HEK293 (cell line): ENCODE measurements at regions not wholly inside any gene's neighbourhood (a gene's known extent, or its start where the extent isn't known, plus 50 kb on each side); places are given as distances from the start of the nearest gene placed in this dataset.

Experiments
- CTCF ChIA-PET: fragments of 350-600 bp; formaldehyde crosslinking; extraction: SDS; loops from one replicate; lab custom pipeline; 2021; ENCODE audit warnings: antibody characterized with exemption; lab: Yijun Ruan, JAX
- POLR2A ChIA-PET: fragments of 300-600 bp; formaldehyde crosslinking; extraction: SDS; loops from one replicate; lab custom pipeline; 2020; ENCODE audit warnings: antibody characterized with exemption, inconsistent platforms; lab: Yijun Ruan, JAX
- H3K27ac ChIP-seq: fragments of 200-500 bp; sonication (Bioruptor generic); 2 replicates; pipeline ENCODE4 v1.5.1; 2014; ENCODE audit warnings: low read depth, low read length, control low read depth, inconsistent platforms; ENCODE audit errors: extremely low read depth
- H3K36me3 ChIP-seq, 2 experiments: fragments of 200-500 bp in 1 of 2; sonication (Bioruptor generic) in 1 of 2; 1 replicate in 1 of 2; 2 replicates in 1 of 2; pipeline ENCODE4 v1.5.1; 2014 to 2017; ENCODE audit warnings: inconsistent platforms in 2 of 2, low read length in 2 of 2; ENCODE audit not compliant: control insufficient read depth in 2 of 2, insufficient read depth in 1 of 2
- H3K4me1 ChIP-seq: fragments of 200-500 bp; sonication (Bioruptor generic); 2 replicates; pipeline ENCODE4 v1.5.1; 2014; ENCODE audit warnings: mild to moderate bottlenecking, low read length, inconsistent platforms; ENCODE audit not compliant: control insufficient read depth, insufficient read depth
- H3K4me3 ChIP-seq: 2 replicates; pipeline ENCODE4 v1.5.1; 2011; ENCODE audit warnings: low read depth, mild to moderate bottlenecking, control low read depth, low read length, moderate library complexity
- H3K9me3 ChIP-seq: fragments of 200-500 bp; sonication (Bioruptor generic); 2 replicates; pipeline ENCODE4 v1.5.1; 2014; ENCODE audit warnings: low read depth, low read length, inconsistent platforms; ENCODE audit not compliant: control insufficient read depth, insufficient read depth
- EGR2 ChIP-seq: fragments of 450-650 bp; formaldehyde crosslinking; IDR thresholded peaks from 2 replicates; pipeline ENCODE4 v1.5.1; 2016; ENCODE audit warnings: low read depth, missing biosample characterization, missing genetic modification characterization
- KLF8 ChIP-seq: fragments of 450-650 bp; formaldehyde crosslinking; IDR thresholded peaks from 2 replicates; pipeline ENCODE4 v1.5.1; 2016; ENCODE audit warnings: missing biosample characterization, missing genetic modification characterization
- KLF9 ChIP-seq: fragments of 450-650 bp; formaldehyde crosslinking; IDR thresholded peaks from 2 replicates; pipeline ENCODE4 v1.5.1; 2016; ENCODE audit warnings: missing biosample characterization, missing genetic modification characterization, low read depth
- PRDM1 ChIP-seq: fragments of 450-650 bp; formaldehyde crosslinking; IDR thresholded peaks from 2 replicates; pipeline ENCODE4; 2016; ENCODE audit warnings: missing biosample characterization, missing genetic modification characterization
- SALL2 ChIP-seq: fragments of 450-650 bp; formaldehyde crosslinking; IDR thresholded peaks from 2 replicates; pipeline ENCODE4 v1.5.0; 2017; ENCODE audit warnings: missing biosample characterization, mild to moderate bottlenecking, missing genetic modification characterization, borderline replicate concordance
- WT1 ChIP-seq: fragments of 450-650 bp; formaldehyde crosslinking; IDR thresholded peaks from 2 replicates; pipeline ENCODE4 v1.5.1; 2016; ENCODE audit warnings: missing biosample characterization, missing genetic modification characterization
- YY2 ChIP-seq: fragments of 450-650 bp; formaldehyde crosslinking; IDR thresholded peaks from 2 replicates; pipeline ENCODE4 v1.5.1; 2016; ENCODE audit warnings: missing biosample characterization, missing genetic modification characterization
- ZBTB1 ChIP-seq: fragments of 450-650 bp; formaldehyde crosslinking; IDR thresholded peaks from 2 replicates; pipeline ENCODE4 v1.5.1; 2016; ENCODE audit warnings: missing biosample characterization, missing genetic modification characterization
- ZNF19 ChIP-seq: fragments of 450-650 bp; formaldehyde crosslinking; IDR thresholded peaks from 2 replicates; pipeline ENCODE4; 2016; ENCODE audit warnings: missing biosample characterization, missing genetic modification characterization, low read depth
- ZNF221 ChIP-seq: fragments of 450-650 bp; formaldehyde crosslinking; IDR thresholded peaks from 2 replicates; pipeline ENCODE4 v1.5.1; 2017; ENCODE audit warnings: missing biosample characterization, missing genetic modification characterization, borderline replicate concordance
- ZNF280D ChIP-seq: fragments of 450-650 bp; formaldehyde crosslinking; IDR thresholded peaks from 2 replicates; pipeline ENCODE4 v1.5.1; 2016; ENCODE audit warnings: missing biosample characterization, missing genetic modification characterization
- ZNF302 ChIP-seq: fragments of 450-650 bp; formaldehyde crosslinking; IDR thresholded peaks from 2 replicates; pipeline ENCODE4 v1.5.1; 2016; ENCODE audit warnings: missing biosample characterization, missing genetic modification characterization, low read depth
- ZNF366 ChIP-seq: fragments of 450-650 bp; formaldehyde crosslinking; conservative IDR thresholded peaks from 2 replicates; pipeline ENCODE4 v1.5.1; 2016; ENCODE audit warnings: missing biosample characterization, missing genetic modification characterization
- ZNF423 ChIP-seq: fragments of 450-650 bp; formaldehyde crosslinking; IDR thresholded peaks from 2 replicates; pipeline ENCODE4 v1.5.1; 2016; ENCODE audit warnings: missing biosample characterization, missing genetic modification characterization
- ZNF530 ChIP-seq: fragments of 450-650 bp; formaldehyde crosslinking; IDR thresholded peaks from 2 replicates; pipeline ENCODE4 v1.5.1; 2016; ENCODE audit warnings: low read depth, missing biosample characterization, missing genetic modification characterization
- ZNF548 ChIP-seq: fragments of 450-650 bp; formaldehyde crosslinking; IDR thresholded peaks from 2 replicates; pipeline ENCODE4 v1.5.1; 2016; ENCODE audit warnings: missing biosample characterization, missing genetic modification characterization
- ZNF560 ChIP-seq: fragments of 450-650 bp; formaldehyde crosslinking; IDR thresholded peaks from 2 replicates; pipeline ENCODE4 v1.5.1; 2017; ENCODE audit warnings: missing biosample characterization, missing genetic modification characterization, borderline replicate concordance
- ZNF747 ChIP-seq: fragments of 450-650 bp; formaldehyde crosslinking; IDR thresholded peaks from 2 replicates; pipeline ENCODE4 v1.5.1; 2016; ENCODE audit warnings: missing biosample characterization, missing genetic modification characterization
- ZNF792 ChIP-seq: fragments of 450-650 bp; formaldehyde crosslinking; IDR thresholded peaks from 2 replicates; pipeline ENCODE4 v1.5.1; 2016; ENCODE audit warnings: missing biosample characterization, missing genetic modification characterization
- ZNF830 ChIP-seq: fragments of 450-650 bp; IDR thresholded peaks from 2 replicates; pipeline ENCODE4 v1.5.0; 2018; ENCODE audit warnings: missing biosample characterization, missing genetic modification characterization, low read depth, mild to moderate bottlenecking, moderate library complexity

GRCh38 chr3:30488070-30488756, 118.2 kb upstream of the TGFBR2 start (continued):
- TF ChIP-seq PRDM1 (no peak), EGR2 (tag by site-specific recombination) (no peak), SALL2 (no peak), ZNF530 (tag by site-specific recombination) (no peak), KLF9 (tag by site-specific recombination) (no peak)

- POLR2A ChIA-PET = no interaction called here
- CTCF ChIA-PET = no interaction called here
- H3K9me3 ChIP-seq = no peaks in the 10 kb centered on the region
- no peak overlapping the region for H3K27ac ChIP-seq
- no peak overlapping the region for H3K4me3 ChIP-seq
- no peaks in the 10 kb centered on the region for H3K36me3 ChIP-seq
- no peaks in the 10 kb centered on the region for H3K4me1 ChIP-seq
- no peak for TF ChIP-seq ZNF830
Observed at GRCh38 chr3:30492322-30493192, 113.8 kb upstream of the TGFBR2 start.

- H3K4me3 ChIP-seq = no peak overlapping the region
- H3K9me3 ChIP-seq = no peaks in the 10 kb centered on the region
- no peaks in the 10 kb centered on the region for H3K36me3 ChIP-seq
- ChIA-PET CTCF (no interaction called here), POLR2A (no interaction called here)
- no peak for TF ChIP-seq ZNF792 (tag by site-specific recombination)
- TF ChIP-seq ZNF423 (tag by site-specific recombination) = no peak
- no peak for TF ChIP-seq ZNF560
- TF ChIP-seq ZNF302 (tag by site-specific recombination) = no peak
- TF ChIP-seq ZNF280D (tag by site-specific recombination) = no peak
- TF ChIP-seq WT1 (tag by site-specific recombination) = no peak
- no peak for TF ChIP-seq YY2 (tag by site-specific recombination)
- no peak for TF ChIP-seq KLF8
- TF ChIP-seq ZNF221 (tag by site-specific recombination) = no peak
- no peak for TF ChIP-seq ZNF19 (tag by site-specific recombination)
- no peak for TF ChIP-seq ZNF366
- TF ChIP-seq ZNF747 (tag by site-specific recombination) = no peak
- no peak for TF ChIP-seq ZBTB1 (tag by site-specific recombination)
- TF ChIP-seq ZNF548 (tag by site-specific recombination) = no peak
- H3K4me1 ChIP-seq = no peaks in the 10 kb centered on the region
- no peak overlapping the region for H3K27ac ChIP-seq
Observed at GRCh38 chr3:30493911-30494311, 112.5 kb upstream of the TGFBR2 start.
